GM12891 (cell line): ENCODE measurements at regions not wholly inside any gene's neighbourhood (a gene's known extent, or its start where the extent isn't known, plus 50 kb on each side); places are given as distances from the start of the nearest gene placed in this dataset.

Experiments
- PAX5 ChIP-seq: IDR thresholded peaks from 2 replicates; pipeline ENCODE4 v1.6.1; 2011; ENCODE audit warnings: low read length, moderate library complexity, mild to moderate bottlenecking; ENCODE audit not compliant: insufficient read depth, severe bottlenecking
- POLR2A ChIP-seq: IDR thresholded peaks from 2 replicates; pipeline ENCODE4 v1.6.1; 2011; ENCODE audit warnings: low read depth, low read length, control low read depth
- POLR2AphosphoS5 ChIP-seq: IDR thresholded peaks from 2 replicates; pipeline ENCODE4 v1.6.1; 2011; ENCODE audit warnings: low read depth, low read length, control low read depth
- SPI1 ChIP-seq: IDR thresholded peaks from 2 replicates; pipeline ENCODE4 v1.6.1; 2011; ENCODE audit warnings: low read depth, low read length, control low read depth
- TAF1 ChIP-seq: IDR thresholded peaks from 2 replicates; pipeline ENCODE4 v1.6.1; 2011; ENCODE audit warnings: low read depth, low read length, control low read depth

DNA sequence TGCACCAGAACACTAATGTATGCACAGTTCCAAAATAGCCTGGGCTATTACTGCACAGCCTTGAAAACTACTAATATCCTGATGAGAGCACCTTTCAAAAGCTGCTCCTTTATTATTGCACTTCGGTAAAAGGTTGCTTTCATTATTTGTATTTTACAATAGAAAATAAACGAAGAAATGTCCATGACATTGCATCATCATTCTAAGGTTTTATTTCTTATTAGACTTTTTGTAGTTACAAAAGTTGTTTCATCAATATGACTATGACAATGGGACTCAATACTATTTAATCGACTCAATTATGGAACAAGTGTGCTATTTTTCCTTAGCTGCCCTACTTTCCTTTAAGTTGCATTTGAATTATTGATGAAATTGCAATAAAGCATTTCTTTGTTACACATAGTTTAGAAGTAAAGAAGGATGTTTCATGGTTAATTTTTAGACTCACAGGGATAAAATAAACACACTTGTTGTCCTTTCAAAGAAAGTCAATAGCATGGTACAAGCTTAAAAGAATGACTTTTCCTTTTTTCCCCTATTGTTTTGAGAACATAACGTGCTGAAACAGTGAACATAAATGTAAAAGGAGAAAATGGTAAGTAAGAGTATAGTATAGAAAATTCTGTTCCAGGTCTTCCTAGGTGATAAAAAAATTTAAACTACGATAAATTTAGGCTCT, 407.6 kb downstream of the BCAT1 start:
- TF ChIP-seq POLR2AphosphoS5 (no peak), POLR2A (no peak), TAF1 (no peak), SPI1 (no peak), PAX5 (no peak)
